Testis (tissue), 2 donors: ENCODE measurements at regions not wholly inside any gene's neighbourhood (a gene's known extent, or its start where the extent isn't known, plus 50 kb on each side); places are given as distances from the start of the nearest gene placed in this dataset.

Experiments
- DNase-seq: peaks from one replicate; pipeline ENCODE4 v3.0.0-alpha.2; 2019
- H3K27ac ChIP-seq, 2 donors: fragments of 200-600 bp; sonication (generic); one replicate each; pipeline ENCODE4 v1.5.1; 2019
- H3K27me3 ChIP-seq: fragments of 200-600 bp; sonication (generic); one replicate; pipeline ENCODE4 v1.5.1; 2019
- H3K36me3 ChIP-seq: fragments of 200-600 bp; sonication (generic); one replicate; pipeline ENCODE4 v1.5.1; 2017; ENCODE audit warnings: low read depth; ENCODE audit errors: missing control alignments
- H3K4me1 ChIP-seq: fragments of 200-600 bp; sonication (generic); one replicate; pipeline ENCODE4 v1.5.1; 2019
- H3K4me3 ChIP-seq, 2 donors: fragments of 200-600 bp; sonication (generic); one replicate each; pipeline ENCODE4 v1.5.1; 2017 to 2019
- H3K9me3 ChIP-seq: fragments of 200-600 bp; sonication (generic); one replicate; pipeline ENCODE4 v1.5.1; 2017
- CTCF ChIP-seq, 3 experiments: fragments of 450-650 bp in 2 of 3; fragments of 200-600 bp in 1 of 3; sonication (generic) in 1 of 3; IDR thresholded peaks; one replicate each; pipeline ENCODE4 v1.5.1; 2016 to 2019; ENCODE audit warnings: antibody characterized with exemption in 3 of 3, mild to moderate bottlenecking in 2 of 3, moderate library complexity in 1 of 3
- POLR2A ChIP-seq: fragments of 450-650 bp; IDR thresholded peaks from one replicate; pipeline ENCODE4 v1.6.1; 2017; ENCODE audit warnings: antibody characterized with exemption, mild to moderate bottlenecking, moderate library complexity
- WGBS, 2 donors: methylation state at CpG; one replicate each; pipeline ENCODE4 v1.1.5; 2018; 5-methylcytosine and 5-hydroxymethylcytosine counted together
- intact Hi-C: fragments of 100-400 bp; cut with DNase I; formaldehyde crosslinking; loops from one replicate; pipeline ENCODE4 v1.15.1; 2023; ENCODE audit warnings: low total_unique reads

DNA sequence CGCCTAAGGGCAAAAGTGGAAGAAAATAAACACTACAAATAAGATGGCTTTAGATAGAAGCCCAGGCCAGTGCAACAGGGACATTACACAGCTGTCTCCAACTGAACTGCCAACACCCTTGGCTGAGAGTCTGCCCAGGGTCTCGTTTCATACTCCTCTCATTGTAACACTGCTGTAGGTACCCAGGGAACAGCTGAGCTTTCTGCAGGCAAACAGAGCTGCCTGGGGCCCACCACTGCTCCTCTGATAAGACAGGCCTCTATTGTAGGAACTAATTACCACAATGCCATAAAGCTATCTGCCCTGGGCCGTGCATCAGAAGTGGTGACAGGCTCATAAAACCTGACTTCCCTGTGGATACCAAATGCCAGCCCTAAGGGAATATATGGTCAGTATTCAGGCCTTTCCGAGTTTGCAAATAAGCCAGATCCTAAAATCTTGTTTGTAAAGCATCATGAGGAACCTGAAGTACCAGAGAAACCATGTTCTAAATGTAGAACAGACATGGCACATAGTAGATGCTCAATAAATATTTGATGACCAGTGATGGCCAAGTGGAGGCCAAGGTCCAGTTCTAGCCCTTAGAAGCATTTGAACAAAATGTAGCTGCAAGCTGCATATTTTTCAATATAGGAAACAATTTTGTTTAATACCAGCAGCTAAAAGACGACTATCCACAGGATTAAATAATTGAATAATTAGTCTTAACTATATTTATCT lies 84.3 kb upstream of the NEO1 start:
- Histone ChIP-seq H3K9me3 (no peaks in the 10 kb centered on the region), H3K36me3 (no peaks in the 10 kb centered on the region), H3K4me3 (no peak overlapping the region), H3K27me3 (no peaks in the 10 kb centered on the region), H3K27ac (no peak overlapping the region), H3K4me1 (peaks cover 7% of the 10 kb centered on the region)
- WGBS, 2 donors: 77 to 79% methylated on average over 5 of the region's 5 CpGs
- no peak for TF ChIP-seq CTCF (IDR thresholded peaks at IDR 0.05)
- TF ChIP-seq POLR2A: no peak
- intact Hi-C loops: no loop called here
- DNase-seq: no peak

DNA sequence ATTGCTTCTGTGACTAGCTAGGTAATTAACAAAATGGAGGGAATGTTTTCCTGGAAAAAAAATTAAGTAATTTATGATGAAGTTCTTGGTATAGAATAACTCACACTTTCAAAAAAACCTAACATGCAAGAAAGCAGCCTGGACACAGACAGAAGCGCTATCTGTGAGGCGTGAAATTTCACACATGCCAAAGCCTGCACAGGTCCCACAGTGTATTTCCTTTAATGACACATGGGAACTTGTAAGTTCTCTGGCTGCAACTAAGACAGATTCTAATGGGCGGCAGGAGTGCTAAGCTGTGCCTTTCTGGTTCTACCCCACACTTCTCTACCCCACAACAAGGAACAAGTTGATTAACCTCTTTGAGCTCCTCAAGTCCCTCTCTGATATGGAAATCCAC lies 84.9 kb upstream of the NEO1 start:
- Histone ChIP-seq H3K9me3 (no peaks in the 10 kb centered on the region), H3K36me3 (no peaks in the 10 kb centered on the region), H3K4me1 (peaks cover 7% of the 10 kb centered on the region), H3K4me3 (no peak overlapping the region), H3K27me3 (no peaks in the 10 kb centered on the region), H3K27ac (no peak overlapping the region)
- WGBS, 2 donors: 64 to 67% methylated on average over 3 of the region's 3 CpGs
- intact Hi-C loops: no loop called here
- TF ChIP-seq POLR2A (no peak), CTCF (IDR thresholded peaks at IDR 0.05) (no peak)
- no peak for DNase-seq

DNA sequence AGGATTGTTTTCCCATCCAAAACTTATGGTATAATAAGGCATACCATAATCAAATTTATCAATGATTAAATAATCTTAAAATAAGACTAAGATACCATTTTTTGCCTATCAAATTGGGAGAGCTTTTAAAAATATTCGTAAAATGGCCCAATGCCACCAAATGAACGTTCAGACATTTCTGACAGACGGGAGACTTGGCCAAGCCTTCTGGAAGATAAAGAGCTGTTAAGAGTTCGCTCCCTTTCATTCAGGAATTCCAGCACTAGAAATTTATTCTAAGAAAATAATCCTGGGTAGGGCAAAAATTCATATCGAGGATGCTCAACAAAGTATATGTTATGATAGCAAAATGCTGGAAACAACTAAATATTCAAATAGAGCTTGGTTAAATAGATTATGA lies 85.6 kb upstream of the NEO1 start:
- no peak for DNase-seq
- WGBS, 2 donors: 68 to 71% methylated on average over 5 of the region's 5 CpGs
- intact Hi-C loops: no loop called here
- TF ChIP-seq CTCF (IDR thresholded peaks at IDR 0.05): no peak
- no peak for TF ChIP-seq POLR2A
- no peak overlapping the region for H3K27ac ChIP-seq
- no peaks in the 10 kb centered on the region for H3K36me3 ChIP-seq
- no peaks in the 10 kb centered on the region for H3K9me3 ChIP-seq
- H3K27me3 ChIP-seq: no peaks in the 10 kb centered on the region
- H3K4me3 ChIP-seq: no peak overlapping the region
- peaks cover 7% of the 10 kb centered on the region for H3K4me1 ChIP-seq

DNA sequence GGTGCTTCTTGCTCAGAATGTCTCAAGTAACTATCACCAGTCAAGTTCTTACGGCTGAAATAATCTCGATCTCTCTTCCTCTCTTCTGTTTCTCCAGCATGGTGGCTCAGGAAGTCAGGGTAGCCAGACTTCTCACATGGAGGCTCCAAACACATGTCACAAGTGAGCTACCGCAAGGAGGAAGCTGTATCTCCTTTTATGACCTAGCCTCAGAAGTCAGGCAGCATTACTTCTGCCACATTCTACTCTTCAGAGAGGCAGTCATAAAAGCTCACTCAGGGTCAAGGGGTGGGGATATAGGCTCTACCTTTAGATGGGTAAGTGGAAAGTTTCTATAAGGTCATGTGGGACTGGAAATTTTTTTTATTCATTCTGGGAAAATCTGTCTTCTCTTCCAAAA lies 86.6 kb upstream of the NEO1 start:
- no peak for DNase-seq
- Histone ChIP-seq H3K4me3 (no peak overlapping the region), H3K36me3 (no peaks in the 10 kb centered on the region), H3K9me3 (no peaks in the 10 kb centered on the region), H3K27me3 (no peaks in the 10 kb centered on the region), H3K27ac (no peak overlapping the region), H3K4me1 (peaks cover 1% of the 10 kb centered on the region)
- TF ChIP-seq CTCF (IDR thresholded peaks at IDR 0.05) (no peak), POLR2A (no peak)
- intact Hi-C loops: no loop called here
- 84 to 92% methylated on average over 3 of the region's 3 CpGs for WGBS, 2 donors

DNA sequence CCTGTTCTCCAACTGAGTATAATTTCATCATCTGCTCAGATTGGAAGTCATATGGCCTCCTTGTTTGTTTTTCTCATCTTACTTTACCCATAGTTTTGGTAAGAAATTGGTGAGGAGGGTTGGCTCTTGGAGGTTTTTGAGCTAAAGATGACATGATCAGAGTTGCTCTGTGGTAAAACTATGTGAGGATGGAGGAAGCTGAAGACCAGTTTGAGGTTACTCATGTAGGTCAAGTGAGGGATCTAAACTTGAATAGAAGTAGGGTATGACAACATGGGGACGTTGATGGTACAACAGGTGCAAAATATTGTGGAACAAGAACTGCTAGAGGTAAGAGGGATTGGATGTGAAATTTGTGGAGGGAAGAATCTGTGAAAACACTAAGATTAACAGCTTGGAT lies 87.7 kb upstream of the NEO1 start:
- intact Hi-C loops: no loop called here
- no peaks in the 10 kb centered on the region for H3K4me1 ChIP-seq
- no peak for DNase-seq
- no peaks in the 10 kb centered on the region for H3K27me3 ChIP-seq
- WGBS, 2 donors: 88 to 92% methylated on average over 1 of the region's 1 CpG
- no peak overlapping the region for H3K4me3 ChIP-seq
- H3K27ac ChIP-seq: no peak overlapping the region
- no peaks in the 10 kb centered on the region for H3K36me3 ChIP-seq
- no peaks in the 10 kb centered on the region for H3K9me3 ChIP-seq
- TF ChIP-seq CTCF (IDR thresholded peaks at IDR 0.05): no peak
- TF ChIP-seq POLR2A: no peak
